ENCODE measurements at regions not wholly inside any gene's neighbourhood (a gene's known extent, or its start where the extent isn't known, plus 50 kb on each side); places are given as distances from the start of the nearest gene placed in this dataset.

DNA sequence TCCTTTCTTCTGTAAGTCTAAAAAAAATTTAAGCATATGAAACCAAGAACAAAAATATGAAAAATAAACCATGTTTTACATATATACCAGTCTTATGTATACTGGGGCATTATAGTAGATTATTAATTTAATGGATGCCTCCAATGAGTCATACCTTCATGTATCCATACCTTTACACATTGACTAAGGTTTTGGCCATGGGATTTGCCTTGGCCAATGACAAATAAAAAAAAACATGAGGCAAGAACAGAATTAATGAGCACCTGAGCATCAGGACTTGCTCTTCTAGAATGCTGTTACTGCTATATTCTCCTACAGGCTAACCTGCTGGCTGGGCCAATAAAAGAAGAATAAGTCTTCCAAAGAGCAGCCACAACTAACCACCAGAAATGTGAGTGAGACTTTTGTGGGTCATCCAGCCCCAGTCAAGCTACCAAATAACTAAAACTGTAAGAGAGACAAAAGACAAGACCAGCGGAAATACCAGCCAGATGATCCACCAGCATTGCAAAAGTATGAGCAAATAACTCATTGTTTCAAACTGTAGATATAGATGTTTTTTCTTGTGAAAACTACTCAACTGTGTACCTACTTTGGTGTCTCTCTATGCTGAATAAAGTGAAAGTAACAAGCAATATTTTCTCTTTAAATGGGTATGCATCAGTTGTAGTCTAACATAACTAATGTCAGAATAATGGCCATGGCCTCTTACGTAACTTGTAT is 749.6 kb upstream of the VRK2 start:
- Mint-ChIP-seq H3K9me3 (no peaks in the 10 kb centered on the region), H3K4me1 (ENCODE audit: low read depth) (no peaks in the 10 kb centered on the region), H3K27ac (no peak overlapping the region), H3K4me3 (no peak overlapping the region), H3K36me3 (ENCODE audit: low read depth) (no peaks in the 10 kb centered on the region), H3K27me3 (ENCODE audit: insufficient read depth) (no peaks in the 10 kb centered on the region)
- intact Hi-C loops (cut with micrococcal nuclease): no loop called here
- no peak for DNase-seq (ENCODE audit: low spot score)

DNA sequence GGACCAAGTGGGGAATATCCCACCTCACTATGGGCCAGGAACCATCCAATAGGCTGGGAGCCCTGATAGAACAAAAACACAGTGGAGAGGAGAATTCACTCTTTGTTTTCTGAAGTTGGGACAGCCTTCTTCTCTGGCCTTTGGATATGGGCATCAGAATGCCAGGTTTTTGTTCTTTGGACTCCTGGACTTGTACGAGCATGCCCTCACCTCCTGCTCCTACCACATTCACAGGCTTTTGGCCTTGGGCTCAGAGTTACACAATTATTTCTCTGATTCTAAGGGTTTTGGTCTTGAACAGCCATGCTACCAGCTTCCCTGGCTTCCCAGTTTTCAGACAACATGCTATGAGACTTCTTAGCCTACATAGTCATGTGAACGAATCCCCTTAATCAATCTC is 732.9 kb upstream of the VRK2 start:
- Mint-ChIP-seq H3K4me1 (ENCODE audit: low read depth) (no peaks in the 10 kb centered on the region), H3K36me3 (ENCODE audit: low read depth) (no peaks in the 10 kb centered on the region), H3K27me3 (ENCODE audit: insufficient read depth) (no peaks in the 10 kb centered on the region)

DNA sequence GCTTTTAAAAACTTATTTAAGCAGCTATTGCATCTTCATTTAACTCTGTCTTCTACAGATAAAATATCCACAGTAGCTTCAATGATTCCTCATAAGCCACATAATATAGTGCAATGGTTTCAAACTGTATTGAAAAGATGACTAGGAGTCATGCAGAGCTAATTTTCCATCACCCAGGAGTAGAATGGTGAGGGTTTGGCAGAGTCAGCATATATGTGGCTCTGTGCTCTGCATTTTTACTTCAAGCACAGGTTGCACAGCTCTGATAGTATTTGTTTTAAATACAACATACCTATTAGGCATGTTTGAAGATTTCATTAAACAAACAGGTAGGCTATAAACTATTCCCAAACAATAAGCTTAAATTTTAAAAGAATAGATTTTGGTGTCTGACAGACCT is 731.9 kb upstream of the VRK2 start:
- DNase-seq (ENCODE audit: low spot score): no peak
- Mint-ChIP-seq H3K4me1 (ENCODE audit: low read depth) (no peaks in the 10 kb centered on the region), H3K27ac (no peak overlapping the region), H3K36me3 (ENCODE audit: low read depth) (no peaks in the 10 kb centered on the region), H3K27me3 (ENCODE audit: insufficient read depth) (no peaks in the 10 kb centered on the region), H3K4me3 (no peak overlapping the region), H3K9me3 (peaks cover 7% of the 10 kb centered on the region)
- intact Hi-C loops (cut with micrococcal nuclease): no loop called here

More for the DNA sequence above, 732.9 kb upstream of the VRK2 start:
- Mint-ChIP-seq H3K4me3 (no peak overlapping the region), H3K27ac (no peak overlapping the region), H3K9me3 (peaks cover 7% of the 10 kb centered on the region)
- intact Hi-C loops (cut with micrococcal nuclease): no loop called here
- DNase-seq (ENCODE audit: low spot score): no peak

DNA sequence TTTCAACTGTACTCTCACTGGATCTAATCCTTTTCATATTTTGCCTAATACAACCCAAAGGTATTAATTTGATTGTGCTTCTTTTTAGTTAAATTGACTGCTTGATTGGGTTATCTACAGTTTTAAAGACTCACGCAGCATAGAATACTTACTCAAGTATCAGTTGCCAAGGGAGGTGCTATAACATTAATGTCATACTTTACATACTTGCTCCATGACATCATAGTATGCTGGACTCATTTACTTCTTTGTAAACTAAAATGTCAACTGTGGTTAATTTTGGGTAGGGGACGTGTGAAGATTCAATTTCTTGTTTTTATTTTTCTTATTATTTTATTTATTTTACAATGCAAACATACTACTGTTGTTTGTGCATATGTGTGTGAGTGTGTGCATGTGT is 716.2 kb upstream of the VRK2 start:
- no peaks in the 10 kb centered on the region for H3K27me3 Mint-ChIP-seq (ENCODE audit: insufficient read depth)
- no peak for DNase-seq (ENCODE audit: low spot score)
- H3K4me3 Mint-ChIP-seq: no peak overlapping the region
- no peaks in the 10 kb centered on the region for H3K36me3 Mint-ChIP-seq (ENCODE audit: low read depth)
- H3K27ac Mint-ChIP-seq: no peak overlapping the region
- H3K9me3 Mint-ChIP-seq: no peaks in the 10 kb centered on the region
- no peaks in the 10 kb centered on the region for H3K4me1 Mint-ChIP-seq (ENCODE audit: low read depth)
- intact Hi-C loops (cut with micrococcal nuclease): no loop called here

DNA sequence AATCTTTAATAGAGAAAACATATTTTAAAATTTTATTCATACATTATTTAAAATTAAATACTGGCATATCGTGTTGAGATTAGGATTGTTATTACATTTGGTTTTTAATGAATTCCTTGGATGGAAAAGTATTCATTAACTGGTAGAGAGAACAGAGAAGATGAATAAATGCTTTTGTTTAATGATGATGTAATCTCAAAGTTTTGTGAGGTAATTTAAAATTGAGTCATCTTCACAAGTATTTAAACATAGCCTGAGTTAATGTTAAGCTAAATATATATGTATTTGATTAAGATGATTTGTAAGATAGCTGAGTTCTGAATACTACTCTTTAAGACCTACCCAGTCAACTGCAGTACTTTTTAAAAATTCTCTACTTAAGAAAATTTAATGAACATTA is 713.4 kb upstream of the VRK2 start:
- peaks cover 12% of the 10 kb centered on the region for H3K9me3 Mint-ChIP-seq
- no peak for DNase-seq (ENCODE audit: low spot score)
- intact Hi-C loops (cut with micrococcal nuclease): no loop called here
- no peak overlapping the region for H3K27ac Mint-ChIP-seq
- H3K4me3 Mint-ChIP-seq: no peak overlapping the region
- no peaks in the 10 kb centered on the region for H3K36me3 Mint-ChIP-seq (ENCODE audit: low read depth)
- H3K4me1 Mint-ChIP-seq (ENCODE audit: low read depth): no peaks in the 10 kb centered on the region
- no peaks in the 10 kb centered on the region for H3K27me3 Mint-ChIP-seq (ENCODE audit: insufficient read depth)

DNA sequence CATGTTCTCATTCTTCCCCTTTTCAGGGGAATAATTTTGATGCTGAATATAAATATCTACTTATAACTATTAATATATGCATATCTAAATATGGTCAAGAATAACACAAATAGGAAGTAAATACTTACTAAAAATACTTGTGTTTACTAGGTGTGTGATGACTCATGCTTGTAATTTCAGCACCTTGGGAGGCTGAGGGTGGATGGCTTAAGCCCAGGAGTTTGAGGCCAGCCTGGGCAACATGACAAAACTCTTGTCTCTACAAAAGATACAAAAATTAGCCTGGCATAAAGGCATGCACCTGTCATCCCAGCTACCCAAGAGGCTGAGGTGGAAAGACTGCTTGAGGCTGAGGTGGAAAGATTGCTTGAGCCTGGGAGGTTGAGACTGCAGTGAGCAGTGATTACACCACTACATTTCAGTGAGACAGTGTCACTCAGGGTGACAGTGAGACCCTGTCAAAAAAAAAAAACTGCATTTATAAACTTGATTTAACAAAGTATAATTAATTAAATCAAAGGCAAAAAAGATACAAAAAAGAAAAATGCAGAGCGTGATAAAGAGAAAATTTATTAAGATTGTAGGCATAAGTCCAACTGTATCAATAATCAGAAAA is 703.1 kb upstream of the VRK2 start:
- no peaks in the 10 kb centered on the region for H3K4me1 Mint-ChIP-seq (ENCODE audit: low read depth)
- no peak overlapping the region for H3K27ac Mint-ChIP-seq
- peaks cover 41% of the 10 kb centered on the region for H3K9me3 Mint-ChIP-seq
- no peak overlapping the region for H3K4me3 Mint-ChIP-seq
- H3K36me3 Mint-ChIP-seq (ENCODE audit: low read depth): no peaks in the 10 kb centered on the region
- intact Hi-C loops (cut with micrococcal nuclease): no loop called here
- H3K27me3 Mint-ChIP-seq (ENCODE audit: insufficient read depth): no peaks in the 10 kb centered on the region
- no peak for DNase-seq (ENCODE audit: low spot score)

DNA sequence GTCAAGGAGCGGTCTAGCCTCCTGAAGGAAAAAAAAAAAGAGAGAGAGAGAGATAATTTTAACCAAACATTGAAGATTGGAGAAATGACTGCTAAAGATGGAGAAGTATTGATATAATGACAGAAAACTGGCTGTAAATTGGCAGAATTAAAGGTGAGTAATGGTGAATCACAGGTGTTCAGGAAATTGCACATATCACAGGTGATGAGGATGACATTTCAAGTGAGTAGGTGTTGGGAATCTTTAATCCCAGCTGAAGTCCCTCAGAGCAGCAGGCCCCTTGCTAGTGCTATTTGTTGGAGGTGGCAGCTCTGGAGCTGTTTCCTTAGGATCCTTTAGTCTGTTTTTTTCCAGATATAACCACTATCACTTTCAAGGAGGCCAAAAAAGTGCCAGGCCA is 678.4 kb upstream of the VRK2 start:
- Mint-ChIP-seq H3K4me1 (ENCODE audit: low read depth) (no peaks in the 10 kb centered on the region), H3K9me3 (no peaks in the 10 kb centered on the region), H3K36me3 (ENCODE audit: low read depth) (no peaks in the 10 kb centered on the region), H3K27ac (no peak overlapping the region), H3K4me3 (no peak overlapping the region), H3K27me3 (ENCODE audit: insufficient read depth) (no peaks in the 10 kb centered on the region)
- intact Hi-C loops (cut with micrococcal nuclease): no loop called here
- no peak for DNase-seq (ENCODE audit: low spot score)

DNA sequence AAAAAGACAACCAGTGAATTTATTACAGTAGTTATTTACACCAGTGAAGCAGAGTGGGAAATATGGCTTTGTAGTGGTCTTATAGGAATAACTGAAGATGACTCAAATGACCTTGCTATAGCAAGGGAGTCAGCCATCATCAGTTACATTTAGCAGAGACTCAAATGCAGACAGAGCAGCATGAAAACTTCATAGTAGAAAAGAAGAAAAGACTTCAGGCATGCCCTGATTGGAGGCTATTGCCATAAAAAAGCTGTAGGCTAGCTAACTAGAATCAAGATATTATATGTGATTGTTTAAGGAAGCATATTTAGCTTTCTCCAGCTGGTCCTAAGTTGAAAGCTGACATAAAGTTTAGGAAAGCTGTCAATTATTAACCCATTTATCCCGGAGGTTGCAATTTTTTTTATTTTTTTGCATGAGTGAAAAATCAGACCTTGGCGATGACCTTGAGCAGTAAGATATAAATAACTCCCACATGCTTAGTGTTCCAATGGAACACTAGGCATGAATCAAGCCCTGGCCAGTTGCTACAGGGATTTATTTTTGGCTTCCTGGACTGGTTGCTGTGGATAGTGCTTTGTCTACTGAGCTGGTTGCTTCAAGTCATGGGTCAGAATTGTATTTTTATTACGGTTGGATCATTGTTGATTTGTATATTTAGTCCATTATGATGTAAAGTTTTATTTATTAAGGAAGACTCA is 675.6 kb upstream of the VRK2 start:
- Mint-ChIP-seq H3K27me3 (ENCODE audit: insufficient read depth) (no peaks in the 10 kb centered on the region), H3K4me3 (no peak overlapping the region), H3K36me3 (ENCODE audit: low read depth) (no peaks in the 10 kb centered on the region), H3K27ac (no peak overlapping the region), H3K4me1 (ENCODE audit: low read depth) (no peaks in the 10 kb centered on the region), H3K9me3 (peaks cover 4% of the 10 kb centered on the region)
- DNase-seq (ENCODE audit: low spot score): no peak
- intact Hi-C loops (cut with micrococcal nuclease): no loop called here

DNA sequence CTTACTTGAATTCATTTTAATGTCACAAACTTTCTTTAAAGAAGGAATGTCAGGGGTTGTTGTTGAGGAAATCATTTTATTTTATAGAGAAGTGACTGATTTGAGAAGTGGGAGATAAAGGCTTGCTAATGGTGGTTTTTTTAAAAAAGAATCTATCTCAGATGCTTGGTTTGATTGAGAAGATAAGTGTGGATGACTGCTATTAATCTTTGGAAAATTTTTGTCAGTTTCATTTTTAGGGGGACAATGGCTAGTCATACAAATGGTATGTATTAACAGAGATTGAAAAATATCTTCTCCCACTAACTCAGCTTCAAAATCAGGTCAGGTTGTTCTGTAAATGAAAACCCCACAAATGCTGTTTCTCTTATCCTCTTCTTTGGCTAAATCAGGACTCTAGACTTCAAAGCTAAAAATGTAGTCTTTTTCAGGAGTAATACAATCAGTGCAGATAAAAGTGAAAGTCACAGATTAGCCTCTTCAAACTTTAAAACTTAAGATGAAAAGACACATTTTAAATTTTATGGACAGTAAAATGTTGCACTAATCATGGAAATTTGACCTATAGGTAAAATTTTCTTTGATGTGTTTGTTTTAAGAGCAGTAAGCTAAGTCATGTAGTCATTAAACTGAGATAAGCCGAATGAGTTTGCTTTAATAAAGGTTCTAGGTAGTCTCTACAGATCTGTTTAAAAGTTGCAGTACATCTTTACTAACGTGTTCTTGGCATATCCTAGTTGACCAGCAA is 674.2 kb upstream of the VRK2 start:
- Mint-ChIP-seq H3K27me3 (ENCODE audit: insufficient read depth) (no peaks in the 10 kb centered on the region), H3K36me3 (ENCODE audit: low read depth) (no peaks in the 10 kb centered on the region), H3K4me1 (ENCODE audit: low read depth) (no peaks in the 10 kb centered on the region), H3K9me3 (peaks cover 4% of the 10 kb centered on the region), H3K27ac (no peak overlapping the region), H3K4me3 (no peak overlapping the region)
- DNase-seq (ENCODE audit: low spot score): no peak
- intact Hi-C loops (cut with micrococcal nuclease): no loop called here

DNA sequence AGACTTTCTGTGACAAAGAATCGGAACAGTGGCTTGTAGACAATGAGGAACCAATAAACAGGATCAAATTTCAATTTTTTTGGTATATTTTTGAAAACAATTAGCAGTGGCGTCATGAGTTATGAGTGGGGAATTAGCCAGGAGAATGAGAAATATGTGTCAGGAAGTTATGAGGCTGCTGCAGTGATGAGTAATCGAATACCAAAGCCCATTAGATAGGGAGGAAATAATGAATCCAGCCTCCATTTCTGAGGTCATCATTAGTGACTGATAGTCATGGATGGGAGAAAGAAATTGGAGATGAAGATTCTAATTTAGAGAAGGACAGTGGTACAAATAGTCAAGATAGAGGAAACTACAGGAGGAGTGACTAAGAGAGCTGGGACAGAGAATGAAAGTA is 673.1 kb upstream of the VRK2 start:
- Mint-ChIP-seq H3K4me1 (ENCODE audit: low read depth) (no peaks in the 10 kb centered on the region), H3K4me3 (no peak overlapping the region), H3K36me3 (ENCODE audit: low read depth) (no peaks in the 10 kb centered on the region), H3K9me3 (peaks cover 4% of the 10 kb centered on the region), H3K27me3 (ENCODE audit: insufficient read depth) (no peaks in the 10 kb centered on the region), H3K27ac (no peak overlapping the region)
- intact Hi-C loops (cut with micrococcal nuclease): no loop called here
- DNase-seq (ENCODE audit: low spot score): no peak

DNA sequence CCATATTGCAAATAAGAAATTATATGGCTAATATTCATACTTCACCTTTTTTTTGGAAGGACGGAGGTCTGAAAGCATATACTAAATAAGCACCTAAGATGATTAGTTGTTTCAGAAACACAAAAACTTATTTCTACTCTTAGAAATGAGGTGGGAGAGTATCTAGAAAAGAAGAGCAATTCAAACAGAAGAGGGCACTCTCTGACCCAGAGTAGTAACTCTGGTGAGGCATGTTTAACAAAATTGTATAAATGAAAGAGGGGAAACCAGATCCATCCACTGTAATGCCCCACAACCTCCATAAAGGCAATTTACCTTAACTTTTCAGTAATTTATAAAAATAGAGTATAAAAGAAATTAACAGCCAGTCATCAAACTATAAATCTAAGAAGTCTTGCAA is 669.6 kb upstream of the VRK2 start:
- H3K4me3 Mint-ChIP-seq: no peak overlapping the region
- intact Hi-C loops (cut with micrococcal nuclease): no loop called here
- DNase-seq (ENCODE audit: low spot score): no peak
- no peaks in the 10 kb centered on the region for H3K27me3 Mint-ChIP-seq (ENCODE audit: insufficient read depth)
- no peaks in the 10 kb centered on the region for H3K4me1 Mint-ChIP-seq (ENCODE audit: low read depth)
- H3K9me3 Mint-ChIP-seq: peaks cover 4% of the 10 kb centered on the region
- no peak overlapping the region for H3K27ac Mint-ChIP-seq
- no peaks in the 10 kb centered on the region for H3K36me3 Mint-ChIP-seq (ENCODE audit: low read depth)

DNA sequence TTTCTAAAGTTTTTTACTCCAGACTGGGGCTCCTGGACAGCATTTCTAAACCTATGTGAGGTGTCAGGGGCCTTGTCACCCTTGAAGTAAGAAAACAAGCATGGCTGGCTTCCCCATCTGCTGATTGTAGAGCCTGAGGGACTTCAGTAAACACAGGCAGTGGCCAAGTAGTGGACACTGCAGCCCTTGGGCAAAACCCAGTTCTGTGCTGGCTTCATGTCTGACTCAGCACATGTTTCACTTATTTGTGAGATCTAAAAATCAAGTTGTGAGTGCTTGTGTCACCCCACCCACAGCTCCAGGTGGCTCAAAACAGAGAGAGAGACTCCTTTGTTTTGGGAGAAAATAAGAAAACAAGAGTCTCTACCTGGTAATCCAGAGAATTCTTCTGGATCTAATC is 660.3 kb upstream of the VRK2 start:
- DNase-seq (ENCODE audit: low spot score): no peak
- Mint-ChIP-seq H3K27ac (no peak overlapping the region), H3K36me3 (ENCODE audit: low read depth) (no peaks in the 10 kb centered on the region), H3K4me1 (ENCODE audit: low read depth) (no peaks in the 10 kb centered on the region), H3K27me3 (ENCODE audit: insufficient read depth) (no peaks in the 10 kb centered on the region), H3K4me3 (no peak overlapping the region), H3K9me3 (peaks cover 8% of the 10 kb centered on the region)
- intact Hi-C loops (cut with micrococcal nuclease): no loop called here

All from activated T-helper 1 cell treated with anti-CD3 and anti-CD28 coated beads, Interleukin-12 subunit alpha, Interleukin-12 subunit beta, Interleukin-2, Interleukin-4 antibody, amounts not matched to agents 30 ng/mL and 10 ng/mL and 1 ng/mL, durations not matched to agents 14 hours and 24 hours and 36 hours (primary cell).